DND-41 (cell line): ENCODE measurements at regions not wholly inside any gene's neighbourhood (a gene's known extent, or its start where the extent isn't known, plus 50 kb on each side); places are given as distances from the start of the nearest gene placed in this dataset.

Source experiments
- CTCF ChIP-seq: IDR thresholded peaks from 2 replicates; pipeline ENCODE4 v1.5.1; 2012; ENCODE audit warnings: borderline replicate concordance, low read length, moderate library complexity, mild to moderate bottlenecking; ENCODE audit not compliant: poor library complexity, severe bottlenecking; ENCODE audit errors: extremely low read depth
- EZH2 ChIP-seq: IDR thresholded peaks from 3 replicates; pipeline ENCODE4 v1.6.1; 2012; ENCODE audit warnings: borderline replicate concordance, low read depth, mild to moderate bottlenecking, moderate library complexity, low read length, inconsistent platforms; ENCODE audit not compliant: severe bottlenecking

- no peak for TF ChIP-seq EZH2
- TF ChIP-seq CTCF, result no peak
These were observed 81.4 kb downstream of the C3orf38 start for GRCh38 chr3:88231207-88231606.
